ENCODE measurements at regions not wholly inside any gene's neighbourhood (a gene's known extent, or its start where the extent isn't known, plus 50 kb on each side); places are given as distances from the start of the nearest gene placed in this dataset.

DNA sequence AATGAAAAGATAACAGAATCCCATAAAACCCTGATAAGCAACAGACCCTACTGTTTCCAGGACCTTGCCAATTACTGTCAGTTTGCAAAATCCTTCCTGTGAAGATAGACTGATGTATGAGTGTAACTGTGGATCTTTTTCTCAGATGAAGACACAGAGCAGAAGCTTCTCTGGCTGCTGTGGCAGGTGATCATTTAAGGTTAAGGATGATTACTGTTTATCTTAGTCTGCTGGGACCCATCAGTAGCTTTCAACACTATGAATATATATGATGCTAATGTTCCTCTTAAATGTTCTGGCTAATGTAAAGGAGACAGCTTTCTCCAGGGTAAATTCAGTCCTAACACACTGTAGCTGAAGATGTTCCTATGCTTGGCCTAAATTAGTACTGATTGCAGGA, 56.0 kb upstream of the CTTNBP2 start:
- DNase-seq: no peak

DNA sequence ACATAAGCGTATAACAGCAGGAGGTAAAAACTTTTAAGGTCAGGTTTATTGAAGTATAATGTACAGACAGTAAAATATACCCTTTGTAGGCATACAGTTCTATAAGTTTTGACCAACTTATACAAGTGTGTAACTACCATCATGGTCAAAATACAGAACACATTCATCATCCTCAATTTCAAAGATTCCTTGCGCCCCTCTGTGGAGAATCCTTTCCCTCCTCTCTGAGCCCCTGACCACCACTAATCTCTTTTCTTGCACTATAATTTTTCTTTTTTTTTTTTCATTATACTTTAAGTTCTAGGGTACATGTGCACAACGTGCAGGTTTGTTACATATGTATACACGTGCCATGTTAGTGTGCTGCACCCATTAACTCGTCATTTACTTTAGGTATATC, 58.1 kb upstream of the CTTNBP2 start:
- no peak for DNase-seq

DNA sequence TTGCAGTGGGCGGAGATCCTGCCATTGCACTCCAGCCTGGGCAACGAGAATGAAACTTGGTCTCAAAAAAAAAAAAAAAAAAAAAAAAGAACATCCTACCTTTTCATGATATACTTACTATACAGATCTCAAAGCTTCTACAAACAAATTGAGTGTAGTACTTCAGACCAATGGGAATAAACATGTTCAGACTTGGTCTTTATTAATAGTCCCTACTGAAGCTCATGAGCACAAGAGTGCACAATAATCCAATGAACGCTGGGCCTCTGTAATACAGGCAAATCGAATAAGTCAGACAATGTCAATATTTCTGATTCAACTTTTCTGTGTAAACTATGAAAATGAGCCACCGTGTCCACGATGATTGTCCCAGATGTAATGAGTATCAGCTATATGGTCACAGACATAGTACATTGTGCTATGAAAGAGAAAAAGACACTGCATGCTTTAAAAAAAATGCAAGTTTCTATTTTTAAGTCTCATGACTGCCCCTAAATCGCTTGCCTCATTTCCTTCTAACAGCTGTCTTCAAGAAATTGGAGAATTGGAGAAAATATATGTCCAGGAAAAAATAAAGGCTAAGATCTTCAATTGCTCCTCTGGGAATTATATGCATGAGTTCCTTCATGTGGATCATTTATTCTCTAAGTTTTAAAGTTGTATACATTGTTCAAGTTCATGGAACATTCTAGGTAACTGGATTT, 64.0 kb upstream of the CTTNBP2 start:
- no peak for DNase-seq

DNA sequence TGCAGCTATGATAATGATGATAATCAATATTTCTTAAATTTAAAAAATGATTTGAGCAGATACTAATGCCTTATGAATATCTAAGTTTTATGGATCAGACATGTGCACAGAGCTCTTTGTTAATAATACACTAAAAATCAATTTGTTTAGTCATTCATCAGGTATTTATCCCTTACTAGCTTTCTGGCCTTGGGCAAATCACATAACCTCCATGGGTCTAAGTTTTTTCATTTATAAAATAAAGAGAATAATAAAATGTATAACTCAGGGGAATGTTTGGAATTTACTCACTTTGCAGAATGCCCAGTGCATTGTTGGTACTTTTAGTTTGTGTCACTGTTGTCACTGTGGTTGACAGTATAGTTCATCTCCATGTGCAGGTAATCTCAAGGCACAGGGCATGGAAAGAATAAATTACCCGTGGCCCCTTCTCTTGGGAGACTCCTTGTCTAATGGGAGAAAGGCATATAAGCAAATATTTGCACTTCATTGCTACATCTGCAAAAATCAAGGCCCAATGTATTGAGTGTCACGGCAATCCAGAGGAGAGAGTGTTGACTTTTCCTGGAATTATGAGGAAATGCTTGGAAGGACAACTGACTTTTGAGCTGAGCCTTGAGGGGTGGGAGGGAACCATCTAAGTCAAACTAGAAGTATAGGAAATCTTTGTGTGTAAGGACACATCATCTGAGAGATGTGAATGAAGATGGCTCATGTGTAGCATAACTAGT, 64.7 kb upstream of the CTTNBP2 start:
- no peak for DNase-seq

DNA sequence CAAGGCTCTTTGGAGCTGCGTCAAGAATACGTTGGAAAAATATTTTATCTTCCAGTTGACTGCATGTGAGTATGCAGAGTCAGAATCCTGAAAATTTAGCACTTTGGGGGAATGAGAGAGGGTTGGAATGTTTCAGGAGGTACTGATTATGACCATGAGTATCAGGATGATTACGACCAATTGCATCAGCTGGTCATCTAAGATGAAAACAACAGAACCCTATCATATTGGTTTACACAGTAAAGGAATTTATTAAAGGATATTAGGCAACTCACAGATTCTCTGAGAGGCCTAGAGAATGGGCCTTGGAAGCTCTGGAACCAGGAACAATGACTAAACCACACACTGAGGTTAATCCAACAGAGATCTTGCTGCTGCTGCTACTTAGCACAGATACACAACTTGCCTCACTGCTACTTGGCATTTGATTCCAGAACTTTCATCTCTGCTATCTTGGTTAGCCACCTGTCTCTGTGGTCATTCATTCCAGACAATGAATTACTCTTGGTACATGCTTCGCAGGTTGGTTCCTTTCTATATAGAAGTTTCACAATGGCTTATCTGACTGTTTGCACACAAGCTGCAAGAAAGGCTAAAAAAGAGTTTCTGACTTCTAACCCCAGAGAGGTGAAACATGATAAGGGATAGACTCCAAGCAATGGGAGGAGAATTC, 68.0 kb upstream of the CTTNBP2 start:
- no peak for DNase-seq

DNA sequence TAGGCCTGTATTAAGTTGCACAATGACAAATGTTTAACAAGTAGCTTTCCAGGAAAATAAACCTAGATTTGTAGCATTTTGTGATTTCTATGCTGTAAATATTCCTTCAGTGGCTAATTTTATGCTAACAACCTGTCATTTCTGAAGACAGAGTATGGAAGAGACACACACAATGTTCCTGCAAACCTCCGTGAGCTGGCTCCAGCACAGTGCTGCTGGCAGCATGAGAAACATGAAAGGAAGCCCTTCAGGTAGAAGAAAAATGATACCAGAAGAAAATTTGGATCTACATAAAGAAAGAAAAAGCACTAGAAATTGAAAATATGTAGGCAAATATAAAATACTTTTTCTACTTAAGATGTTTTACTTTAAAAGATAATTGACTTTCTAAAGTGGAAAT, 69.5 kb upstream of the CTTNBP2 start:
- no peak for DNase-seq

DNA sequence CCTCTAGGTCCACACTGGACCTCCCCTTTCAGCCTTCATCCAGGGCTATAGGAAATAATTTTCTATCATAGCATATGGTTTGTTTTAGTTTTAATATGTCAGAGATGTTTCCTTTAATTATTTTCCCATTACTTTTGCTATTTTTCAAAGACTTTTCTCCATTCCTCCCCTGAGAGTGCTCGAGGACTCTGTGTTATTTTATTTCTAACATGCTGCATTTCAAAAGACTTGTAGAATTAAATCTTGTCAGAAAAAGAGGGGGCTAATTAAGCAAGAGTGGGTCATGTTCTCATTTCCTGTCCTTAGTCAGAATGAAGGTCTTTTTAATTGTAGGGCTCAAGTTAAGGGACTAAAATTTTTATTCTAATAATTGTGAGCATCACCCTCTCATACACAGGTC, 71.6 kb upstream of the CTTNBP2 start:
- DNase-seq: no peak

DNA sequence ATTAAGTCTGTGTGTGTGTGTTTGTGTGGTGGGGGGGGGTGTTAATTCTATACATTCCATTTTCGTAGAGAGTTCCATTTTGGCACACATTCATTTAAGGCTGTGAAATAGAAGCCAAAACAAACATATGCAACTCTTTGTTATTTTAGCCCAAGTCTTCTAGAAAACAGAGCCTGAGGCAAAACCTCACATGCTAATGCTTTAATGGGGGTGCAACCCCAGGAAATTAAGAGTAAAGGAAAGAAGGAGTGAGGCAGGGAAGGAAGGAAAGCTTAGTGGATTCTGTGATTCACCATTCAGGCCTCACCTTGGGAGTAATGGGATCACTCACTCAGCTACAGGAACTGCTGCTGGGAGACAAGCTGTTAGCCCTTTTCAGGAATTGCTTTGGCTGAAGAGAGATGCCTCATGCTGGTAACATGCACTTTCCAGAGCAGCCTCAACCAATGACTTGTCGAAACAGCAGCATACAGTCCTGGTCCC, 73.0 kb upstream of the CTTNBP2 start:
- DNase-seq: no peak

DNA sequence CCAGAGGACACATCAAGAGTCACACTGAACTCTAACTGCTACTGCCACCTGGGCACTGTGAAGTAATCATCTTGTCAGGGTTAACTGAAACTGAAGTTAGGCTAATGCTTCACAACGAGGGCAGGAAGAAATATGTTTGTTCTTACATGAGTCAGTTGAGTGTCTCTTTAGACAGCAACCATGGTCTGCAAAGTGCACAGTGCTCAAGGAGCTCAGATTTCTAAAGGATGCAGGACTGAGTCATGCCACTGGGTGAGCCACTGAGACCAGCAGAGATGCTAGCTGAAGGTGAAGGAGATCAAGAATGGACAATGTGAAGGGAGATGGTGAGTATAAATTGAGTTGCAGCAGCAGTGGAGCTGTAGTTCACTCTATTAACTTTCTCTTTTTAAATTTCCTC, 76.0 kb upstream of the CTTNBP2 start:
- DNase-seq: no peak

DNA sequence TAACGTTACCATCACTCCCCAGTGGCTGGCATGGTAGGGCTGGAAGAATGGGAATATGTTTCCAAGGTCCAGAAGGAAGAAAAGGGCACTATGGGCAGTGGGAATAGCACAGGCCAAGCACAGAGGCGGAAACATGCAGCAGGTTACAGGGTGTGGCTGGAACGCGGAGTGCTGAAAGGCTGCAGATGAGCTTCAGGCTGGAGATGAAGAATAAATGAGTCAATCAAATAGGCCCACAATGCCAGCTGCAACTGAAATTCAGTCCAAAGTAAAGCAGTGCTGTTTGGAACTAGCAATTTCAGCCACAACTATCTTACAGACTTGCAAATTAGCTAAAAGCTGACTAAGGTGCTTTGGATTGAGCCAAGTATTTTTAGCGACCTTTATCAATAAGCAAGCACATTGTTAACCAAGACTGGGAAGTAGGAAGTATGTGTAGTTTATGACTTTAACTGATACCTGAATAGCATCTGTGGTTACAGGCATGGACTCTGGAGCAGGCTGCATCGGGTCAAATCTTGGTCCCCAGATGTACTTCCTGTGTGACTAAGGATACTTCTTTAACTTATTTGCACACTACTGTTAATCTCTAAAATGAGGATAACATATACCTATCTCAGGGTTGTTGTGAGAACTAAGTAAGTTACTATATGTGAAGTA, 77.5 kb upstream of the CTTNBP2 start:
- no peak for DNase-seq

DNA sequence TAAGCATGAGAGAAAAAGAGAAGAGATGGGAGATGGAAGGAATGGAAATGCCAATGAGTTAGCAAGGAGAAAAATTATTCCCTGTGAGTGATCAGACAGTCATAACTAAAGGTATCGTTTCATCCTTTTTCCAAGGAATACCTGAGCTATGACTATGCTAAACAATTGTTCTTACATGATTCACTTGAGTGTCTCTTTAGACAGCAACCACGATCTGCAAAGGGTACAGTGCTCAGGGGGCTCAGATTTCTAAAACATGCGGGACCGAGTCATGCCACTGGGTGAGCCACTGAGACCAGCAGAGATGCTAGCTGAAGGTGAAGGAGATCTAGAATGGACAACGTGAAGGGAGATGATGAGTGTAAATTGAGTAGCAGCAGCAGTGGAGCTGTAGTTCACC, 78.0 kb upstream of the CTTNBP2 start:
- no peak for DNase-seq

DNA sequence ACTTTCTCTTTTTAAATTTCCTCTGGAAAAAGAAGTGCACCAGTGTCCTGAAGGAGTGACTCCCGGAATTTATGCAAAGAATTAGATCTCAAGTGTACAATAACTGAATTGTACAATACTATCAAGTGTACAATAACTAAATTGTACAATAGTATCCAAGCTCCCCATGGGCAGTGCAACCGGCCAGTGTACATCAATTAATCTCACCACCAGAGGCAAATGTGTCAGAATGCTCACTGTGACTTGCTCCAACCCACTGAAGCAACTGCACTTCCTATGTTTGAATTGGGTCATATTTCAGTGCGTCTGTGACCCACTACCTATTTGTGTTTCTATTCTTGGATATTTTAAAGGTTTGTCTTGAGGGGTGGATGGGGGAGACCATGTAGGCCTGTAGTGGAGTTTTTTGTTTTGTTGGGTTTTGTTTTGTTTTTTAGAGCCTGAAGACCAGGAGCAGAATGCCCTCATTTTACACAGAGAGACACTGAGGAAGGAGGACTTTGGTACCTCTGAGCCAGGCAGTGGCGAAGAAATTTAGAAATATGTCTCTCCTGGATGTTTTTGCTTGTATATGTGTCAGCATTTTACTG, 78.5 kb upstream of the CTTNBP2 start:
- no peak for DNase-seq

DNA sequence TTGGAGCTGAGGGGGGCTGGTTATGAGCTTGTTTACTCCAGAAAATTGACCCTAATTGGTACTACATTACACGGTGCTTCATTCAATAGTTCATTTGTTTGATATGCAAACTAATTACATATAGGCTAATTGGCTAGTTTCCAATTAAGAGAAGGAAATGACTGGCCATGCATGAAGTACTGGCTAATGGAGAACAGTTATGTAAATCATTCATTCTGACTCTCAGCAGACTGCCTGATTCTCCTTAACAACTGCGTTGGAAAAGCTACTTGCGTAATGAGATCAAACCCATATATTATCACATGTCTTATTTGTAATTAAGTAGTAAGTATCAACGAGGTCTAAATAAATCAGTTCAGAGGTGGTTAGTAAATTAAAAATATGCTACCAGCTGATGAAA, 81.8 kb upstream of the CTTNBP2 start:
- DNase-seq: no peak

DNA sequence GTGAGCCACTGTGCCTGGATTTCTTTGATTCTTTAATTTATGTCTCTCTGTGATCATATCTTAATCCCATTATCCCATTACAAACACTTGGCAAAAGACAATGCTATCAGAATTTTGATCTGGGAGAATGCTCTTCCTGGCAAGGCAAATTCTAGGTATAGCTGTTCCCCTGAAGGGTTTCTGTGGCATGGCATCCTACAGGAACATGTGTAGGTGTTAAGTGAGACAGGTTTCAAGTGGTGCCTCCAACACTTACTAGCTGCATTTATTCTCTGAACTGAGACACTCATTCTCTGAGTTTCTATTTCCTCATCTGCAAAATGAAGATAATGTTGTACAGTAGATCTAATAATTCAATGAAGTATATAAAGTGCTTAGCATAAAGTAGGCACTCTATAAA, 87.1 kb upstream of the CTTNBP2 start:
- DNase-seq: no peak

DNA sequence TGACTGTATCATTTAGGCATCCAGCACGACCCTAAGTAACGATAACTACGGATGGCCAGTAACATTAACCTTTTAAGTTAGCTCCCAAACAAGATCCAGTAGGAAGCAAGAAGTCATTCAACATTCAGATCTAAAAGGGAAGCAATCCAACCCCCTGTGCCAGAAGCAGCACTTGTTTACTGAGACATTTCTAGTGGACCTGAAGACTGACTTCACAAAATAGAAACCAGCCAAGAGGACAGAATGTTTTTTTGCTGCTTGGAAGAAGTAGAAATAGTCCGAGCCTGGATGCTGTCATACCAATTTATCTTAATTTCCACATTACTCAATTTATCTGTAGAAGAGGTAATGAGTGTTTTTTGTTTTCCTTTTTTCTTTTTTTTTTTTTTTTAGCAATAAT, 88.0 kb upstream of the CTTNBP2 start:
- no peak for DNase-seq

DNA sequence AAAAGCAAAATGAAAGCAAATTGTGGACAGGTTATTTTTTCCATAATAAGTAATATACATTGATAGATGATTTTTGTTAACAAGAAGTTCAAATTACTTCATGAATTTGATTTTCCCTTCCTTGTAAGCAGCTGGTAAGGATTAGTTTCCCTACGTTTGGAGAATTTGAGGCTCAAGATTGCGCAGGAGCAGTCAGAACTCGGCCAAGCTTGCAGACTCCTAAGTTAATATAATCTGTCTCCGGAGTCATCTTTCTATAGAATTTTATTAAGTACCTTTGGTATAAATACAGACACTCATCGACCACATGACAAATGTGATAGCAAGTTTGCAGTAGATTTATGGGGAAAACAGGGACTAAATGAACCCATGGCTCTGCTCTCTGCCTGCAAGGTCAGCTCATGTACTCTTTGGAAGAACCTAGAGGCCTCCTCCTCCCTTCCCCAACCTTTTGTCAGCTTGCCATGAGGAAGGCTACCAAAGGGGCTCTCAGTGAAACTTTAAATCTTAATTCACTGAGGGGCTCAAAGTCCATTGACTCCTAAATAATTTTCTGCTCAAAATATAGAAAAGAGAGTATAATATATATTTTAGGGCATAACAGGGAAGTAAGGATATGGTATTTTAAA, 89.2 kb upstream of the CTTNBP2 start:
- DNase-seq: no peak

DNA sequence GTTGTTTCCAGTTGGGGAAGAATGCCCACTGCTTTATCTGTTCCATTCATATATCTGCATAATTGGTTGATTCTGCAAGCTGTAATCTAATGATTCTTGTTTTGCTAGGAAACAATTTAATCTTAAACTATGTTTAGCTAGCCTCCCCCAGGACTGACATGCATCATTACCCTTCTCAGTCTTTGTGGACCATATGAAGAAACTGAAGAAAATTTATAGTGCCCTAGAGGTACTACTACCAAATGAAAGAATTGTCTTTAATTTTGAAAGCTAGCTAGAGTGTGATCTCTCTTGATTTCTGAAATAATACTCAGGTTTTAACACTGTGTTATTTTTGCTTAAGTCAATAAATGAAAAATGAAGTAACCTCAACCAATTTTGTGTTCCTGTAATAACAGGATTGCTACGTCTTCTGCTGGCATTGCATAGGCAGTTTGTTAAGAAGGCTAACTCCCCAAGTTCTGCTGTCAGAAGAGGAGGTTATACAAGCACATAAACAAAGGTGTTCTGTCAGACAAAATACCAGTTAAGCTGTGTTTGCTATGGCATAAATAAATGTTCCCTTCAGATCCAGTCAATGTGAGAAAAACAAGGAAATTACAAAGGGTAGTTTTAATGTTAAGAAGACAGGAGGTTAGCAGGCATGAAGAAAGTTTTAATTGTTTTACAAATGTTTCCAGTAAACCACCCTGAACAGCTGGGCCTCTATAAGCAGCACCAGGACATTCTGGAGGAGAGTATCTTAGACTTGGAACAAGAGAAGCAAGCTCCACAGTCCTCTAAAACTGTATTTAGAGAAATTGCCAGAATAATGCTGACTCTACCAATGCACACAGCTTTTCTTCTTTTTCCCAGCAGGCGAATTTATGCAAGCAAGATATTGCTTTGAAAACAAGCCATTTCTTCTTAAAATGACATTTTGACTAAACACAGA, 90.3 kb upstream of the CTTNBP2 start:
- DNase-seq: no peak

DNA sequence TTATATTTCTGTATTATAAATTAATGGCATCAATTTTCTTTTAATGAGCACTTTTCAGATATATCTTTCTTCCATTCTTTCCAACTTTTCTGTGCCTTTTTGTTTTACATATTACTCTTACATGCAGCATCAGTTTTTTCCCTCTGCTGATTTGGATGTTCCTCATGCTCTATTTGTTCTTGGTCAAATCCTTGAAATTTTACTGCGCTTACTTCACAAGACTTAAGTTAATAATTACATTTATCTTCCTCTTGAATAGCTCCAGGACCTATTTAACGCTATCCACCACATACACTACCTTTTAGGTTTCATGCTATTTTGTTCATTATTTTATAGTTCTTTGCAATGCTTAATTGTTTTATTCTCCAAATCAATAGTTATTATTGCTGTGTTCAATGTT, 97.6 kb upstream of the CTTNBP2 start:
- no peak for DNase-seq

DNA sequence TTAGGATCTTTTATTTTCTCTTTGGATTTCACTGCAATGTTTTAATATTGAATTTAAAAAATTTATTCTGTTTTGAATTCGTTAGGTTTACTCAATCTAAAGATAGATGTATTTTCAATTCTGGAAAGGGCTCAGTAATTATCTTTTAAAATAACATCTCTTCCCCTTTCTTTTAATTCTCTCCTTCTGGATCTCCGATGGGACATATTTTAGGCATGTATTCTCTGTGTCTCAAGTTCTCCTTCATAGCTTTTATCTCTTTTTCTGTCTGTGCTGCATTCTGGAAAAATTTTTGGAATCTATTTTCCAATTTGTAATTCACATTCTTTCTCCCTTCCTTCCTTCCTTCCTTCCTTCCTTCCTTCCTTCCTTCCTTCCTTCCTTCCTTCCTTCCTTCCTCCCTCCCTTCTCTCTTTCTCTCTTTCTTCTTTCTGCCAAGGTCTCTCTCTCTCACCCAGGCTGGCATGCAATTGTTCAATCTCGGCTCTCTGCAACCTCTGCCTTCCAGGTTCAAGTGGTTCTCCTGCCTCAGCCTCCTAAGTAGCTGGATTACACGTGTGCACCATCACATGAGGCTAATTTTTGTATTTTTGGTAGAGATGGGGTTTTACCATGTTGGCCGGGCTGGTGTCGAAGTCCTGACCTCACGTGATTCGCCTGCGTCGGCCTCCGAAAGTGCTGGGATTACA, 98.5 kb upstream of the CTTNBP2 start:
- DNase-seq: no peak

DNA sequence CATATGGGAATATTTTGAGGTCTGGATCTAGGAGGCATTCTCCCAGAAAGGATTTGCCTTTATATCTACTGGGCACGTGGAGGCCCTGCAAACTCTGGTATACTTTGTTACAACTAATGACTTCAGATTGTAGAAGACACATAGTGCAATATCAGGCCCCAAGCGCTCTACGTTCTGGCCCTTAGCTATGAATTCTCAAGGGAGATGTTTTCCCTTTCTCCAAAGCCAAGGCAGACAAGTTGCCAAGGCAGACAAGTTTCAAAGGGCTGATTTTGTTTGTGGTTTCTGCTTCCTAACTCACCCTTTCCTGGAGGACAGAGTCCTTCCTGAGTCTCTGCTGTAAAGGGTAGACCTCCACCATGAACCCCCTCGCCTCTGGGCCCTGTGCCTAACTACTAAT, 99.4 kb upstream of the CTTNBP2 start:
- no peak for DNase-seq

DNA sequence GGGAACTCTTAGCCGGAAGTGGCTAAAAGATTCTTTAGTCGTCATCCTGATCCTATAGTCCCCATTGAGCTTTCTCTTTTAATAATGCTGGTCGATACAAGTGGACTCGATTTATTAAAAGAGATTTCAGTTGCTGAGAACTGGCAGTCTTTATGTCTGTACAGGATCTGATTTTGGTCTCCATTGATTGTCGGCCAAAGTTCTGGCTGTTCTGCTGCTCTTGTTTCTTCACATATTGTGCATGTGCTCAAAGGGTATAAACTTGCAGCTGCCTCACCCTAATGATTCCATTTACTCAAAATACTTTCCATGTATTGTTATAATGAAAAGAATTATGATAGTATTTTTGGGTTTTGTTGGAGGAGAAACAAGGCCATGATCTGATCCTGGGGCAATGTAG, 100.7 kb upstream of the CTTNBP2 start:
- no peak for DNase-seq

All from activated CD8-positive, alpha-beta memory T cell treated with anti-CD3 and anti-CD28 coated beads for 24 hours (primary cell).